ENCODE measurements at regions not wholly inside any gene's neighbourhood (a gene's known extent, or its start where the extent isn't known, plus 50 kb on each side); places are given as distances from the start of the nearest gene placed in this dataset.

GRCh38 chr22:27420817-27421361 is 380.7 kb downstream of the MN1 start:
- TF ChIP-seq, protein P1, sequence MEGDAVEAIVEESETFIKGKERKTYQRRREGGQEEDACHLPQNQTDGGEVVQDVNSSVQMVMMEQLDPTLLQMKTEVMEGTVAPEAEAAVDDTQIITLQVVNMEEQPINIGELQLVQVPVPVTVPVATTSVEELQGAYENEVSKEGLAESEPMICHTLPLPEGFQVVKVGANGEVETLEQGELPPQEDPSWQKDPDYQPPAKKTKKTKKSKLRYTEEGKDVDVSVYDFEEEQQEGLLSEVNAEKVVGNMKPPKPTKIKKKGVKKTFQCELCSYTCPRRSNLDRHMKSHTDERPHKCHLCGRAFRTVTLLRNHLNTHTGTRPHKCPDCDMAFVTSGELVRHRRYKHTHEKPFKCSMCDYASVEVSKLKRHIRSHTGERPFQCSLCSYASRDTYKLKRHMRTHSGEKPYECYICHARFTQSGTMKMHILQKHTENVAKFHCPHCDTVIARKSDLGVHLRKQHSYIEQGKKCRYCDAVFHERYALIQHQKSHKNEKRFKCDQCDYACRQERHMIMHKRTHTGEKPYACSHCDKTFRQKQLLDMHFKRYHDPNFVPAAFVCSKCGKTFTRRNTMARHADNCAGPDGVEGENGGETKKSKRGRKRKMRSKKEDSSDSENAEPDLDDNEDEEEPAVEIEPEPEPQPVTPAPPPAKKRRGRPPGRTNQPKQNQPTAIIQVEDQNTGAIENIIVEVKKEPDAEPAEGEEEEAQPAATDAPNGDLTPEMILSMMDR (IDR thresholded peaks at IDR 0.05; ENCODE audit: insufficient read depth, low read depth, low read length) = no peak
- DNase-seq (ENCODE audit: low read depth) = peak; percentile 60
- H3K4me3 ChIP-seq (ENCODE audit: low read depth, low read length) = no peak overlapping the region

GRCh38 chr22:27422442-27422841 is 379.1 kb downstream of the MN1 start:
- TF ChIP-seq, protein P1 (IDR thresholded peaks at IDR 0.05; ENCODE audit: insufficient read depth, low read depth, low read length) = no peak
- no peak for DNase-seq (ENCODE audit: low read depth)
- H3K4me3 ChIP-seq (ENCODE audit: low read depth, low read length) = no peak overlapping the region

- TF ChIP-seq, protein P1 (IDR thresholded peaks at IDR 0.05; ENCODE audit: insufficient read depth, low read depth, low read length) = no peak
- no peak overlapping the region for H3K4me3 ChIP-seq (ENCODE audit: low read depth, low read length)
- peak; percentile 43 for DNase-seq (ENCODE audit: low read depth)
These were observed 377.2 kb downstream of the MN1 start for GRCh38 chr22:27424319-27424718.

- DNase-seq (ENCODE audit: low read depth) = no peak
- no peak overlapping the region for H3K4me3 ChIP-seq (ENCODE audit: low read depth, low read length)
- TF ChIP-seq, protein P1 (IDR thresholded peaks at IDR 0.05; ENCODE audit: insufficient read depth, low read depth, low read length) = no peak
These were observed 372.1 kb downstream of the MN1 start for GRCh38 chr22:27429476-27429875.

GRCh38 chr22:27431081-27431480 is 370.5 kb downstream of the MN1 start:
- no peak overlapping the region for H3K4me3 ChIP-seq (ENCODE audit: low read depth, low read length)
- DNase-seq (ENCODE audit: low read depth) = no peak
- TF ChIP-seq, protein P1 (IDR thresholded peaks at IDR 0.05; ENCODE audit: insufficient read depth, low read depth, low read length) = no peak

GRCh38 chr22:27431896-27432295 is 369.7 kb downstream of the MN1 start:
- H3K4me3 ChIP-seq (ENCODE audit: low read depth, low read length) = no peak overlapping the region
- TF ChIP-seq, protein P1 (IDR thresholded peaks at IDR 0.05; ENCODE audit: insufficient read depth, low read depth, low read length) = no peak
- no peak for DNase-seq (ENCODE audit: low read depth)

- no peak overlapping the region for H3K4me3 ChIP-seq (ENCODE audit: low read depth, low read length)
- TF ChIP-seq, protein P1 (IDR thresholded peaks at IDR 0.05; ENCODE audit: insufficient read depth, low read depth, low read length) = no peak
- no peak for DNase-seq (ENCODE audit: low read depth)
These were observed 368.5 kb downstream of the MN1 start for GRCh38 chr22:27433099-27433498.

Measured in fibroblast of villous mesenchyme (primary cell).